ENCODE measurements at regions not wholly inside any gene's neighbourhood (a gene's known extent, or its start where the extent isn't known, plus 50 kb on each side); places are given as distances from the start of the nearest gene placed in this dataset.

DNA sequence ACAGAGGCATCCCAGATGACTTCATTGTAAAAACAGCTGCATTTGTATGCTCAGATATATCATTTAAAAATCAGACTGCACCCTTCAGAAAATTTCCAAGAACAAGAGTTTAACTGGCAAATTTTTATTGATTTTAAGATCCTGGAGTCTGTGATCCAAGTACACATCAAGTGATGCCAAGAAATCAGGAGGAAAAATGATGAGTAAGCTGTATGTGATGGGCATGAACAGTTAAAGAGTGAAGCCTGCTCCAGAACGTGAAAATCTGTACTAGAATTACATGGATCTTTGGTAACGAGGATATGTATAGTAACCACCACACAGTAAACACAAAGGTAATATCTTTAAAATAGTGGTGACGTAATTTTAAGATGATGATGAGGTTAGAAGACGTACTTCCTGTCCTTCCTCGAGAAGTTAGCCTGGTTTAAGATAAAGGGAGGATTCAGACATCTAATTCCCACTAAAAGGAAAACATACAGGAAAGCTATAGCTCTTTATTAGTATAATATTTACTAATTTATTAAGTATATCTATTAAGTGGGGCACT is 1374.3 kb upstream of the DDX18 start:
- TF ChIP-seq, protein P1, sequence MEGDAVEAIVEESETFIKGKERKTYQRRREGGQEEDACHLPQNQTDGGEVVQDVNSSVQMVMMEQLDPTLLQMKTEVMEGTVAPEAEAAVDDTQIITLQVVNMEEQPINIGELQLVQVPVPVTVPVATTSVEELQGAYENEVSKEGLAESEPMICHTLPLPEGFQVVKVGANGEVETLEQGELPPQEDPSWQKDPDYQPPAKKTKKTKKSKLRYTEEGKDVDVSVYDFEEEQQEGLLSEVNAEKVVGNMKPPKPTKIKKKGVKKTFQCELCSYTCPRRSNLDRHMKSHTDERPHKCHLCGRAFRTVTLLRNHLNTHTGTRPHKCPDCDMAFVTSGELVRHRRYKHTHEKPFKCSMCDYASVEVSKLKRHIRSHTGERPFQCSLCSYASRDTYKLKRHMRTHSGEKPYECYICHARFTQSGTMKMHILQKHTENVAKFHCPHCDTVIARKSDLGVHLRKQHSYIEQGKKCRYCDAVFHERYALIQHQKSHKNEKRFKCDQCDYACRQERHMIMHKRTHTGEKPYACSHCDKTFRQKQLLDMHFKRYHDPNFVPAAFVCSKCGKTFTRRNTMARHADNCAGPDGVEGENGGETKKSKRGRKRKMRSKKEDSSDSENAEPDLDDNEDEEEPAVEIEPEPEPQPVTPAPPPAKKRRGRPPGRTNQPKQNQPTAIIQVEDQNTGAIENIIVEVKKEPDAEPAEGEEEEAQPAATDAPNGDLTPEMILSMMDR (IDR thresholded peaks at IDR 0.05; ENCODE audit: extremely low read depth in 1 of 2, insufficient read depth in 1 of 2, low read depth in 1 of 2, low read length in 2 of 2) = no peak
- TF ChIP-seq MYC (IDR thresholded peaks at IDR 0.05; ENCODE audit: low read depth, low read length) = no peak
- no peak for TF ChIP-seq POLR2AphosphoS5 (IDR thresholded peaks at IDR 0.05; ENCODE audit: insufficient read depth, low read depth, low read length)
- TF ChIP-seq, protein P2, sequence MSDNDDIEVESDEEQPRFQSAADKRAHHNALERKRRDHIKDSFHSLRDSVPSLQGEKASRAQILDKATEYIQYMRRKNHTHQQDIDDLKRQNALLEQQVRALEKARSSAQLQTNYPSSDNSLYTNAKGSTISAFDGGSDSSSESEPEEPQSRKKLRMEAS (IDR thresholded peaks at IDR 0.05; ENCODE audit: insufficient read depth, insufficient read length) = no peak
- no peak for TF ChIP-seq EZH2 (IDR thresholded peaks at IDR 0.05; ENCODE audit: borderline replicate concordance, low read depth, low read length, severe bottlenecking)
- TF ChIP-seq POLR2A (IDR thresholded peaks at IDR 0.05; ENCODE audit: low read depth, low read length) = no peak
- TF ChIP-seq FOS (IDR thresholded peaks at IDR 0.05; ENCODE audit: borderline replicate concordance, insufficient read depth, low read length) = no peak
- TF ChIP-seq GATA2 (IDR thresholded peaks at IDR 0.05; ENCODE audit: insufficient read depth, insufficient read length, low read depth, low read length) = no peak
- no peak for TF ChIP-seq JUN (IDR thresholded peaks at IDR 0.05; ENCODE audit: borderline replicate concordance, insufficient read depth, insufficient read length, low read depth)
